PC-3 (cell line): ENCODE measurements at regions not wholly inside any gene's neighbourhood (a gene's known extent, or its start where the extent isn't known, plus 50 kb on each side); places are given as distances from the start of the nearest gene placed in this dataset.

Experiments
- EZH2 ChIP-seq: fragments of 300-600 bp; sonication (generic); IDR thresholded peaks from one replicate; pipeline ENCODE4 v1.6.1; 2017; ENCODE audit warnings: antibody characterized with exemption, mild to moderate bottlenecking, low read length; ENCODE audit not compliant: unreplicated experiment
- EZH2phosphoT487 ChIP-seq: fragments of 300-600 bp; sonication (generic); IDR thresholded peaks from 2 replicates; pipeline ENCODE4 v1.6.1; 2018; ENCODE audit warnings: mild to moderate bottlenecking, antibody characterized with exemption, low read length, borderline replicate concordance
- TF ChIP-seq, protein P1 (sequence below): fragments of 300-600 bp; sonication (generic); conservative IDR thresholded peaks from 2 replicates; pipeline ENCODE4 v1.5.1; 2017; ENCODE audit warnings: antibody characterized with exemption, low read depth, mild to moderate bottlenecking, low read length

DNA sequence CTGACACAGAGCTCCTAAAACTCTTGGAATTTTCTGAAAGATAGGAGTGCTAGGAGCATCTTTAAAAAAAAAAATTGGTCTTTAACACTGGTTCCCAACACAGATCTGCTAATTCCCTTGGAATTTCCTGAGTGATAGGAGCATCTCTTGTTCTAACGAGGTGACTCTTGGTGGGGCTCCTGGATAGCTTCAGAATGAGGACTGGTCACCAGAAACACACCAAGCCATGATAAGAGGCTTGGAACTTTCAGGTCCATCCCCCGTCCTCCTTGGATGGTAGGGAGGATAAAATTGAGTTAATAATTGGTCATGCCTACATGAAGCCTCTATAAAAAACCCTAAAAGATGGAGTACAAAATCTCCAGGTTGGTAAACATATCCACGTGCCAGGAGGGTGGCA is 64.5 kb upstream of the LDLRAD3 start:
- TF ChIP-seq, protein P1, sequence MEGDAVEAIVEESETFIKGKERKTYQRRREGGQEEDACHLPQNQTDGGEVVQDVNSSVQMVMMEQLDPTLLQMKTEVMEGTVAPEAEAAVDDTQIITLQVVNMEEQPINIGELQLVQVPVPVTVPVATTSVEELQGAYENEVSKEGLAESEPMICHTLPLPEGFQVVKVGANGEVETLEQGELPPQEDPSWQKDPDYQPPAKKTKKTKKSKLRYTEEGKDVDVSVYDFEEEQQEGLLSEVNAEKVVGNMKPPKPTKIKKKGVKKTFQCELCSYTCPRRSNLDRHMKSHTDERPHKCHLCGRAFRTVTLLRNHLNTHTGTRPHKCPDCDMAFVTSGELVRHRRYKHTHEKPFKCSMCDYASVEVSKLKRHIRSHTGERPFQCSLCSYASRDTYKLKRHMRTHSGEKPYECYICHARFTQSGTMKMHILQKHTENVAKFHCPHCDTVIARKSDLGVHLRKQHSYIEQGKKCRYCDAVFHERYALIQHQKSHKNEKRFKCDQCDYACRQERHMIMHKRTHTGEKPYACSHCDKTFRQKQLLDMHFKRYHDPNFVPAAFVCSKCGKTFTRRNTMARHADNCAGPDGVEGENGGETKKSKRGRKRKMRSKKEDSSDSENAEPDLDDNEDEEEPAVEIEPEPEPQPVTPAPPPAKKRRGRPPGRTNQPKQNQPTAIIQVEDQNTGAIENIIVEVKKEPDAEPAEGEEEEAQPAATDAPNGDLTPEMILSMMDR = no peak
- TF ChIP-seq EZH2 (no peak), EZH2phosphoT487 (no peak)
